ENCODE measurements at regions not wholly inside any gene's neighbourhood (a gene's known extent, or its start where the extent isn't known, plus 50 kb on each side); places are given as distances from the start of the nearest gene placed in this dataset.

DNA sequence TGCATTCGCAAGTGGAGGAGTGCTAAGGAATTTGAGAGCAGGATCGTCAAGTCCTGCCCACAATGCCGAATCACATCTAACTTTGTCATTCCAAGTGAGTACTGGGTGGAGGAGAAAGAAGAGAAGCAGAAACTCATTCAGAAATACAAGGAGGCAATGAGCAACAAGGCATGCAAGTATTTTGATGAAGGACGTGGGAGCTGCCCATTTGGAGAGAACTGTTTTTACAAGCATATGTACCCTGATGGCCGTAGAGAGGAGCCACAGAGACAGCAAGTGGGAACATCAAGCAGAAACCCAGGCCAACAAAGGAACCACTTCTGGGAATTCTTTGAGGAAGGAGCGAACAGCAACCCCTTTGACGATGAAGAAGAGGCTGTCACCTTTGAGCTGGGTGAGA lies 100.2 kb upstream of the MED14 start:
- TF ChIP-seq POLR2A (IDR thresholded peaks at IDR 0.05) = no peak
- TF ChIP-seq, protein P1, sequence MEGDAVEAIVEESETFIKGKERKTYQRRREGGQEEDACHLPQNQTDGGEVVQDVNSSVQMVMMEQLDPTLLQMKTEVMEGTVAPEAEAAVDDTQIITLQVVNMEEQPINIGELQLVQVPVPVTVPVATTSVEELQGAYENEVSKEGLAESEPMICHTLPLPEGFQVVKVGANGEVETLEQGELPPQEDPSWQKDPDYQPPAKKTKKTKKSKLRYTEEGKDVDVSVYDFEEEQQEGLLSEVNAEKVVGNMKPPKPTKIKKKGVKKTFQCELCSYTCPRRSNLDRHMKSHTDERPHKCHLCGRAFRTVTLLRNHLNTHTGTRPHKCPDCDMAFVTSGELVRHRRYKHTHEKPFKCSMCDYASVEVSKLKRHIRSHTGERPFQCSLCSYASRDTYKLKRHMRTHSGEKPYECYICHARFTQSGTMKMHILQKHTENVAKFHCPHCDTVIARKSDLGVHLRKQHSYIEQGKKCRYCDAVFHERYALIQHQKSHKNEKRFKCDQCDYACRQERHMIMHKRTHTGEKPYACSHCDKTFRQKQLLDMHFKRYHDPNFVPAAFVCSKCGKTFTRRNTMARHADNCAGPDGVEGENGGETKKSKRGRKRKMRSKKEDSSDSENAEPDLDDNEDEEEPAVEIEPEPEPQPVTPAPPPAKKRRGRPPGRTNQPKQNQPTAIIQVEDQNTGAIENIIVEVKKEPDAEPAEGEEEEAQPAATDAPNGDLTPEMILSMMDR (IDR thresholded peaks at IDR 0.05) = no peak
- peaks cover 0 to 11% of the 10 kb centered on the region in 2 donors for H3K4me1 ChIP-seq
- intact Hi-C loops (cut with DNase I) = no loop called here
- H3K36me3 ChIP-seq = no peaks in the 10 kb centered on the region
- H3K27me3 ChIP-seq = no peaks in the 10 kb centered on the region
- 32 to 41% methylated on average over 7 of the region's 7 CpGs for WGBS, 2 donors
- no peak overlapping the region for H3K4me3 ChIP-seq (replicated peaks in 1 of 3)
- no peaks in the 10 kb centered on the region for H3K9me3 ChIP-seq
- H3K27ac ChIP-seq = peak overlapping the region in 2 of 3 donors; percentile 43 to 52
- DNase-seq = peak; percentile 50 to 54

- intact Hi-C loops (cut with DNase I) = no loop called here
- Histone ChIP-seq H3K36me3 (no peaks in the 10 kb centered on the region), H3K4me3 (replicated peaks in 1 of 3) (no peak overlapping the region), H3K27me3 (no peaks in the 10 kb centered on the region), H3K9me3 (no peaks in the 10 kb centered on the region), H3K27ac (no peak overlapping the region), H3K4me1 (peaks cover 0 to 15% of the 10 kb centered on the region in 2 donors)
- TF ChIP-seq, protein P1 (IDR thresholded peaks at IDR 0.05) = no peak
- no peak for TF ChIP-seq POLR2A (IDR thresholded peaks at IDR 0.05)
- DNase-seq = no peak
- 90 to 100% methylated on average over 2 of the region's 2 CpGs for WGBS, 2 donors
Measured at GRCh38 chrX:40843643-40844042, 108.3 kb upstream of the MED14 start.

DNA sequence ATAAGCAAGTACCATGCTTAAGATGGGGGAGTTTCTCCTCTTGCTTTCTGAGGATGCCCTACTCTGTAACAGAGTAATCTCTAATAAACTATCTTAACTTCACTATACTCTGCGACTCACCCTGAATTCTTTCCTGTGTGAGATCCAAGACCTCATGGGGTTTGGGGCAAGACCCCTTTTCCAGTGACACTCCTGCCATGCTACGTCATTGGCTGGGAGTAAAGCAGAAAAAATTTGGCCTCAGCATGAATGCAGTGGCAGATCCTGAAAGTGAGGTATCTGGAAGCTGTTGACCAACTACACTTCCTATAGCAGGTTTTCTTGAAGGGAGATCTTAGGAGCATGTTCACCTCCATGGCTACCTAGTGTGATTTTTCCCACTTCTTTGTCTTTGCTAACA lies 109.1 kb upstream of the MED14 start:
- H3K4me3 ChIP-seq (replicated peaks in 1 of 3) = no peak overlapping the region
- H3K27ac ChIP-seq = no peak overlapping the region
- WGBS, 2 donors = 86% methylated on average over 2 of the region's 2 CpGs; no CpG with 5 or more reads in 1 of the 2 donors
- TF ChIP-seq, protein P1 (IDR thresholded peaks at IDR 0.05) = no peak
- TF ChIP-seq POLR2A (IDR thresholded peaks at IDR 0.05) = no peak
- DNase-seq = no peak
- no peaks in the 10 kb centered on the region for H3K27me3 ChIP-seq
- H3K36me3 ChIP-seq = no peaks in the 10 kb centered on the region
- intact Hi-C loops (cut with DNase I) = no loop called here
- peaks cover 0 to 15% of the 10 kb centered on the region in 2 donors for H3K4me1 ChIP-seq
- no peaks in the 10 kb centered on the region for H3K9me3 ChIP-seq

- Histone ChIP-seq H3K9me3 (no peaks in the 10 kb centered on the region), H3K36me3 (no peaks in the 10 kb centered on the region), H3K27me3 (no peaks in the 10 kb centered on the region), H3K27ac (peak overlapping the region; percentile 35 to 46 (median 37)), H3K4me3 (replicated peaks in 1 of 3) (no peak overlapping the region), H3K4me1 (peaks cover 0 to 15% of the 10 kb centered on the region in 2 donors)
- TF ChIP-seq, protein P1 (IDR thresholded peaks at IDR 0.05) = no peak
- DNase-seq = peak; percentile 57 to 64
- intact Hi-C loops (cut with DNase I) = no loop called here
- 10 to 13% methylated on average over 5 of the region's 5 CpGs for WGBS, 2 donors
Measured at GRCh38 chrX:40845331-40845911, 110.1 kb upstream of the MED14 start.

DNA sequence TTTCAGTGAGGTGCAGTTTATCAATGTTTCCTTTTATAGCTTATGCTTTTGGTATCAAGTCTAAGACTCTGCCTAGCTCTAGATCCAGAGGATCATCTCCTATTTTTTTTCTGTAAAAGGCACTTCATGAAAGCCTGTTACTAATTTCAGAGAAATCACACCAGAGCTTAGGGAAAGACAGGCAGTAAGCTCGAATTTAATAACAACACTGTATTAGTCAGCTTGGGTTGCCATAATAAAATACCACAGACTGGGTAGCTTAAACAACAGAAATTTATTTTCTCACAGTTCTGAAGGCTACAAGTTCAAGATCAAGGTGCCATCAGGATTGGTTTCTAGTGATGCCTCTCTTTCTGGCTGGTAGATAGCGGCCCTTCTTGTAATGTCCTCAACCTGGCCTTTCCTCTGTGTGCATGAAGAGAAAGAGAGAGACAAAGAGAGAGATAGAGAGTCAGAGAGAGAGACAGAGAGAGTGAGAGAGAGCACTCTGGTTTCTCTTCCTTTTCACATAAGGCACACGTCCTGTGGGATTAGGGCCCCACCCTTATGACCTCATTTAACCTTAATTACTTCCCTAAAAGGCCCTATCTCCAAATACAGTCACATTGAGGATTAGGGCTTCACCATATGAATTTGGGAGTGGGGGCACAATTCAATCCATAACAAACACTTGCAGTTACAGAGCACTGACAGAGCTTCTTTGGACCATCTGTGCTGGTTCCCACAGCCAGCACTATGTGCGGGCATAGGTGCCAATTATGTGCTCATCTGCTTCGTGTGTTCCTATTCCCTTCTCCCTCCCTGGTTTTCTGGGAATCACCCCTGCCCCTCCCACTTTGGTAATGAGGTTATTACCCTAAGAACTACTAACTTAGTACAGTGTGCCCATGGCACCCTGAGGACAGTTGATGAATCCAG lies 114.8 kb upstream of the MED14 start:
- Histone ChIP-seq H3K27ac (no peak overlapping the region), H3K36me3 (no peaks in the 10 kb centered on the region), H3K27me3 (no peaks in the 10 kb centered on the region), H3K4me1 (peaks cover 0 to 17% of the 10 kb centered on the region in 2 donors), H3K4me3 (replicated peaks in 1 of 3) (no peak overlapping the region), H3K9me3 (no peaks in the 10 kb centered on the region)
- WGBS, 2 donors = 89 to 90% methylated on average over 5 of the region's 5 CpGs
- TF ChIP-seq, protein P1 (IDR thresholded peaks at IDR 0.05) = no peak
- TF ChIP-seq POLR2A (IDR thresholded peaks at IDR 0.05) = no peak
- intact Hi-C loops (cut with DNase I) = no loop called here
- no peak for DNase-seq

Data from thyroid gland (tissue), 4 donors.